COLO668 (cell line): ENCODE measurements at regions not wholly inside any gene's neighbourhood (a gene's known extent, or its start where the extent isn't known, plus 50 kb on each side); places are given as distances from the start of the nearest gene placed in this dataset.
A peak's percentile ranks its signal among the peaks of the same experiment; 100 is the strongest.

Source experiments
- DNase-seq: peaks from one replicate; lab custom pipeline; 2025; ENCODE audit not compliant: unreplicated experiment; lab: John Stamatoyannopoulos, UW

- DNase-seq: no peak
Observed at GRCh38 chr1:221939607-221940006, 197.7 kb upstream of the DUSP10 start.

- DNase-seq: no peak
Observed at GRCh38 chr1:221937155-221937953, 195.5 kb upstream of the DUSP10 start.

GRCh38 chr1:221933814-221934213, 191.9 kb upstream of the DUSP10 start:
- no peak for DNase-seq

GRCh38 chr1:221926441-221926840, 184.6 kb upstream of the DUSP10 start:
- DNase-seq: no peak

- no peak for DNase-seq
Observed at GRCh38 chr1:221925947-221926346, 184.1 kb upstream of the DUSP10 start.

- DNase-seq: no peak
Observed at GRCh38 chr1:221923929-221924598, 182.2 kb upstream of the DUSP10 start.

GRCh38 chr1:221921936-221922335, 180.0 kb upstream of the DUSP10 start:
- DNase-seq: no peak

- DNase-seq: no peak
Observed at GRCh38 chr1:221919743-221920142, 177.9 kb upstream of the DUSP10 start.

GRCh38 chr1:221919341-221919740, 177.5 kb upstream of the DUSP10 start:
- DNase-seq: no peak

- DNase-seq: no peak
Observed at GRCh38 chr1:221916176-221916575, 174.3 kb upstream of the DUSP10 start.

GRCh38 chr1:221915764-221916163, 173.9 kb upstream of the DUSP10 start:
- DNase-seq: no peak

- DNase-seq: no peak
Observed at GRCh38 chr1:221913351-221913892, 171.5 kb upstream of the DUSP10 start.

- no peak for DNase-seq
Observed at GRCh38 chr1:221912230-221912629, 170.3 kb upstream of the DUSP10 start.

- no peak for DNase-seq
Observed at GRCh38 chr1:221911714-221912113, 169.8 kb upstream of the DUSP10 start.

GRCh38 chr1:221910222-221910621, 168.3 kb upstream of the DUSP10 start:
- no peak for DNase-seq

- DNase-seq: peak; percentile 14
Observed at GRCh38 chr1:221908573-221908972, 166.7 kb upstream of the DUSP10 start.

GRCh38 chr1:221907166-221907932, 165.5 kb upstream of the DUSP10 start:
- no peak for DNase-seq

GRCh38 chr1:221905802-221906201, 163.9 kb upstream of the DUSP10 start:
- no peak for DNase-seq

GRCh38 chr1:221904319-221904718, 162.4 kb upstream of the DUSP10 start:
- no peak for DNase-seq

GRCh38 chr1:221903594-221903993, 161.7 kb upstream of the DUSP10 start:
- DNase-seq: no peak

- no peak for DNase-seq
Observed at GRCh38 chr1:221902961-221903360, 161.1 kb upstream of the DUSP10 start.

- DNase-seq: no peak
Observed at GRCh38 chr1:221900678-221901077, 158.8 kb upstream of the DUSP10 start.
